ENCODE measurements at regions not wholly inside any gene's neighbourhood (a gene's known extent, or its start where the extent isn't known, plus 50 kb on each side); places are given as distances from the start of the nearest gene placed in this dataset.

DNA sequence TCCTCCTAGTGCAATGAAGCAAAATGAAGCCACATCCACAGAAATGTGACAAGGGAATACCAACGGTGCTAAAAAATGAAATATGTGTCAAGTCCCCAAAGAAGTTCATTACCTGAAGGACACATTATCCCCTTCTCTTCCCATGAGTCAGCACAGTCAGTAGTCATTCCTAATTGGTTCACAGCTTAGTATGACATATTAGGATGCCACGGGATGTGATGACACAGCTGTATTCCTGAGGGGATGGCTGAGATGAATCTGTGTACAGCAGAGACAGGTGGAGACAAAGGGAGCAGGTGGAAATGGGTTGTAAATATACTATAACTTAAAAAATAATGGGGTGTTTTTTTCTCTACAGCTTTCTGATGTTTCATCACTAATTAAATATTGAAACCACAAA lies 273.4 kb downstream of the ARRDC4 start:
- no peaks in the 10 kb centered on the region for H3K36me3 Mint-ChIP-seq (ENCODE audit: low read depth, unreplicated experiment)
- no peaks in the 10 kb centered on the region for H3K36me3 ChIP-seq (ENCODE audit: insufficient read depth, low read length)
- no peak overlapping the region for H2AFZ ChIP-seq (ENCODE audit: low read depth, low read length)
- H3K4me2 ChIP-seq (ENCODE audit: low read length), result no peak overlapping the region
- H3K4me3 ChIP-seq (ENCODE audit: insufficient read depth, low read depth, low read length), result no peak overlapping the region
- peaks cover 25% of the 10 kb centered on the region for H3K4me1 Mint-ChIP-seq (ENCODE audit: low read depth, unreplicated experiment)
- no peak overlapping the region for H3K4me3 Mint-ChIP-seq (ENCODE audit: unreplicated experiment)
- H3K9ac ChIP-seq (ENCODE audit: low read length), result no peak overlapping the region
- FAIRE-seq (no peak), DNase-seq (ENCODE audit: low read depth) (no peak)
- H3K79me2 ChIP-seq (ENCODE audit: insufficient read depth, low read length), result no peaks in the 10 kb centered on the region
- no peaks in the 10 kb centered on the region for H3K27me3 ChIP-seq (ENCODE audit: insufficient read depth, low read length)
- H3K4me1 ChIP-seq (ENCODE audit: insufficient read depth, low read length), result no peaks in the 10 kb centered on the region
- TF ChIP-seq EZH2 (IDR thresholded peaks at IDR 0.05; ENCODE audit: insufficient read depth, low read length), result no peak
- TF ChIP-seq, protein P1, sequence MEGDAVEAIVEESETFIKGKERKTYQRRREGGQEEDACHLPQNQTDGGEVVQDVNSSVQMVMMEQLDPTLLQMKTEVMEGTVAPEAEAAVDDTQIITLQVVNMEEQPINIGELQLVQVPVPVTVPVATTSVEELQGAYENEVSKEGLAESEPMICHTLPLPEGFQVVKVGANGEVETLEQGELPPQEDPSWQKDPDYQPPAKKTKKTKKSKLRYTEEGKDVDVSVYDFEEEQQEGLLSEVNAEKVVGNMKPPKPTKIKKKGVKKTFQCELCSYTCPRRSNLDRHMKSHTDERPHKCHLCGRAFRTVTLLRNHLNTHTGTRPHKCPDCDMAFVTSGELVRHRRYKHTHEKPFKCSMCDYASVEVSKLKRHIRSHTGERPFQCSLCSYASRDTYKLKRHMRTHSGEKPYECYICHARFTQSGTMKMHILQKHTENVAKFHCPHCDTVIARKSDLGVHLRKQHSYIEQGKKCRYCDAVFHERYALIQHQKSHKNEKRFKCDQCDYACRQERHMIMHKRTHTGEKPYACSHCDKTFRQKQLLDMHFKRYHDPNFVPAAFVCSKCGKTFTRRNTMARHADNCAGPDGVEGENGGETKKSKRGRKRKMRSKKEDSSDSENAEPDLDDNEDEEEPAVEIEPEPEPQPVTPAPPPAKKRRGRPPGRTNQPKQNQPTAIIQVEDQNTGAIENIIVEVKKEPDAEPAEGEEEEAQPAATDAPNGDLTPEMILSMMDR (IDR thresholded peaks at IDR 0.05; ENCODE audit: insufficient read depth, low read depth, low read length), result no peak
- no peaks in the 10 kb centered on the region for H4K20me1 ChIP-seq (ENCODE audit: insufficient read depth, low read length)
- H3K9me3 Mint-ChIP-seq (ENCODE audit: unreplicated experiment), result no peaks in the 10 kb centered on the region
- H3K27me3 Mint-ChIP-seq (ENCODE audit: low read depth, unreplicated experiment), result peaks cover 11% of the 10 kb centered on the region
- H3K27ac Mint-ChIP-seq (ENCODE audit: unreplicated experiment), result no peak overlapping the region
- no peak overlapping the region for H3K27ac ChIP-seq (ENCODE audit: low read depth, low read length)
- H3K9me3 ChIP-seq (ENCODE audit: insufficient read depth, low read depth, low read length), result peaks cover 4% of the 10 kb centered on the region

GRCh38 chr15:98240303-98240702 lies 279.8 kb downstream of the ARRDC4 start:
- Histone ChIP-seq H3K4me2 (ENCODE audit: low read length) (no peak overlapping the region), H3K79me2 (ENCODE audit: insufficient read depth, low read length) (no peaks in the 10 kb centered on the region), H3K27me3 (ENCODE audit: insufficient read depth, low read length) (no peaks in the 10 kb centered on the region), H3K9ac (ENCODE audit: low read length) (no peak overlapping the region), H3K4me3 (ENCODE audit: insufficient read depth, low read depth, low read length) (no peak overlapping the region), H2AFZ (ENCODE audit: low read depth, low read length) (no peak overlapping the region), H4K20me1 (ENCODE audit: insufficient read depth, low read length) (no peaks in the 10 kb centered on the region), H3K9me3 (ENCODE audit: insufficient read depth, low read depth, low read length) (peaks cover 3% of the 10 kb centered on the region), H3K36me3 (ENCODE audit: insufficient read depth, low read length) (no peaks in the 10 kb centered on the region), H3K27ac (ENCODE audit: low read depth, low read length) (no peak overlapping the region), H3K4me1 (ENCODE audit: insufficient read depth, low read length) (no peaks in the 10 kb centered on the region)
- no peaks in the 10 kb centered on the region for H3K9me3 Mint-ChIP-seq (ENCODE audit: unreplicated experiment)
- H3K36me3 Mint-ChIP-seq (ENCODE audit: low read depth, unreplicated experiment), result no peaks in the 10 kb centered on the region
- no peak overlapping the region for H3K27ac Mint-ChIP-seq (ENCODE audit: unreplicated experiment)
- no peak overlapping the region for H3K4me3 Mint-ChIP-seq (ENCODE audit: unreplicated experiment)
- H3K27me3 Mint-ChIP-seq (ENCODE audit: low read depth, unreplicated experiment), result peaks cover 11% of the 10 kb centered on the region
- no peak for FAIRE-seq
- DNase-seq (ENCODE audit: low read depth), result no peak
- TF ChIP-seq EZH2 (IDR thresholded peaks at IDR 0.05; ENCODE audit: insufficient read depth, low read length), result no peak
- TF ChIP-seq, protein P1 (IDR thresholded peaks at IDR 0.05; ENCODE audit: insufficient read depth, low read depth, low read length), result no peak
- no peaks in the 10 kb centered on the region for H3K4me1 Mint-ChIP-seq (ENCODE audit: low read depth, unreplicated experiment)

DNA sequence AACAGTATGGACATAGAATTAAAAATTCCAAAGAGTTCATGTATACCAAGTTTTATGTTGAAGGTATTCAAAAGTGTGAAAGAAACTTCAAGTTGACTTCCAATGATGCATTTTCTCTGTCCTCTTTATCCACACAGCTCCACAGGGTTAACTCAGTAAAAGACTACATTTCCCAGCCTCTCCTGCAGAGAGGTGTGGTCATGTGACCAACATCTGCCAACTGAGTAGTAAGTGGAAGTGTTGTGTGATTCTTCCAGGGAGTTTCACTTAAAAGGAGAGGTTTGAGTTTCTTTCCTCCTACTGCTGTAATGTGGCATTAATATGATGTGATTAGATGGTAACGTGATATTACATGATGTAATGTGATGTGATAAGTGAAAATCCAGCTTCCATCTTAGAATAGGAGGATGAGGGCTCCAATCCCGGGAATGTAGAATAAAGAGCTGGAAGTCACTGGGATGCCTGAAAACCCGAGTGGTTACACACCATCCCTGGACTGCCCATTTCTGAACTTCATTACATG lies 280.6 kb downstream of the ARRDC4 start:
- H3K36me3 ChIP-seq (ENCODE audit: insufficient read depth, low read length), result no peaks in the 10 kb centered on the region
- FAIRE-seq, result no peak
- no peak overlapping the region for H2AFZ ChIP-seq (ENCODE audit: low read depth, low read length)
- H3K79me2 ChIP-seq (ENCODE audit: insufficient read depth, low read length), result no peaks in the 10 kb centered on the region
- H3K4me3 Mint-ChIP-seq (ENCODE audit: unreplicated experiment), result no peak overlapping the region
- no peak for DNase-seq (ENCODE audit: low read depth)
- H3K9ac ChIP-seq (ENCODE audit: low read length), result no peak overlapping the region
- H3K4me1 Mint-ChIP-seq (ENCODE audit: low read depth, unreplicated experiment), result no peaks in the 10 kb centered on the region
- H3K36me3 Mint-ChIP-seq (ENCODE audit: low read depth, unreplicated experiment), result no peaks in the 10 kb centered on the region
- no peaks in the 10 kb centered on the region for H3K27me3 ChIP-seq (ENCODE audit: insufficient read depth, low read length)
- H3K4me2 ChIP-seq (ENCODE audit: low read length), result no peak overlapping the region
- H3K27ac Mint-ChIP-seq (ENCODE audit: unreplicated experiment), result no peak overlapping the region
- H3K4me3 ChIP-seq (ENCODE audit: insufficient read depth, low read depth, low read length), result no peak overlapping the region
- no peak overlapping the region for H3K27ac ChIP-seq (ENCODE audit: low read depth, low read length)
- peaks cover 5% of the 10 kb centered on the region for H3K9me3 Mint-ChIP-seq (ENCODE audit: unreplicated experiment)
- peaks cover 7% of the 10 kb centered on the region for H3K27me3 Mint-ChIP-seq (ENCODE audit: low read depth, unreplicated experiment)
- H3K9me3 ChIP-seq (ENCODE audit: insufficient read depth, low read depth, low read length), result peaks cover 3% of the 10 kb centered on the region
- H4K20me1 ChIP-seq (ENCODE audit: insufficient read depth, low read length), result no peaks in the 10 kb centered on the region
- H3K4me1 ChIP-seq (ENCODE audit: insufficient read depth, low read length), result no peaks in the 10 kb centered on the region
- TF ChIP-seq, protein P1 (IDR thresholded peaks at IDR 0.05; ENCODE audit: insufficient read depth, low read depth, low read length), result no peak
- no peak for TF ChIP-seq EZH2 (IDR thresholded peaks at IDR 0.05; ENCODE audit: insufficient read depth, low read length)
